ENCODE measurements at regions not wholly inside any gene's neighbourhood (a gene's known extent, or its start where the extent isn't known, plus 50 kb on each side); places are given as distances from the start of the nearest gene placed in this dataset.
"Not testable (repeated sequence)": the region's sequence is repeated elsewhere in the genome, so short reads cannot be mapped to it uniquely, and the experiment has no call there.

- TF ChIP-seq CTCF, POLR2A (IDR thresholded peaks at IDR 0.05): not testable (repeated sequence)
Observed at GRCh38 chr16:31990980-31991379, 117.4 kb downstream of the ZNF267 start.

Data from esophagus squamous epithelium (tissue), 4 donors.